ENCODE measurements at regions not wholly inside any gene's neighbourhood (a gene's known extent, or its start where the extent isn't known, plus 50 kb on each side); places are given as distances from the start of the nearest gene placed in this dataset.

DNA sequence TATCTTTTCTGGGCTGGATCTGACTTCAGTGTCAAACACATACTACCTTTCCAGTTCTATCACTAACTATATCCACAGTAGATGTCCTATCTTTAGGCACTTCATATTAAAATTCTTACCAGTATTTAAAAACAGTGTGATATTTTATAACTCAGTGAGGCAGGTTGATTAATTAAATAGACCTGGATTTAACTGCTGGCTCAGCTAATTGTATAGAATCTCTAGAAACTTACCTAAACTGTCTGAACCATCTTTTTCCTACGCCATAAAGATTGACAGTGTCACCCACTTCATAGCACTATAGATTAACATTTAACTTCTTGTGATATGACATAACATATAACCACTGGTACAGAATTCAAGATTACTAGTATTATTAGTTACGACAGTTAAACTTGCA is 935.3 kb downstream of the FAT4 start:
- Histone ChIP-seq H3K36me3 (ENCODE audit: insufficient read depth, low read depth, low read length) (no peaks in the 10 kb centered on the region), H3K9ac (ENCODE audit: low read depth, low read length) (no peak overlapping the region), H3K4me1 (ENCODE audit: insufficient read depth, low read length) (no peaks in the 10 kb centered on the region)

GRCh38 chr4:126251169-126251568 is 936.4 kb downstream of the FAT4 start:
- no peak overlapping the region for H3K27ac ChIP-seq (ENCODE audit: low read length)
- no peaks in the 10 kb centered on the region for H3K36me3 ChIP-seq (ENCODE audit: insufficient read depth, low read depth, low read length)
- no peaks in the 10 kb centered on the region; the same call in 1 of the 2 replicates for H3K9me3 ChIP-seq (ENCODE audit: insufficient read depth, low read depth, low read length)
- no peak overlapping the region for H3K4me3 ChIP-seq (ENCODE audit: low read length)
- H3K4me1 ChIP-seq (ENCODE audit: insufficient read depth, low read length), result no peaks in the 10 kb centered on the region
- H3K9ac ChIP-seq (ENCODE audit: low read depth, low read length), result no peak overlapping the region
- H3K27me3 ChIP-seq (ENCODE audit: insufficient read depth, low read length), result no peaks in the 10 kb centered on the region

More for the DNA sequence above, 935.3 kb downstream of the FAT4 start:
- Histone ChIP-seq H3K27me3 (ENCODE audit: insufficient read depth, low read length) (no peaks in the 10 kb centered on the region), H3K9me3 (ENCODE audit: insufficient read depth, low read depth, low read length) (no peaks in the 10 kb centered on the region), H3K27ac (ENCODE audit: low read length) (no peak overlapping the region), H3K4me3 (ENCODE audit: low read length) (no peak overlapping the region)

DNA sequence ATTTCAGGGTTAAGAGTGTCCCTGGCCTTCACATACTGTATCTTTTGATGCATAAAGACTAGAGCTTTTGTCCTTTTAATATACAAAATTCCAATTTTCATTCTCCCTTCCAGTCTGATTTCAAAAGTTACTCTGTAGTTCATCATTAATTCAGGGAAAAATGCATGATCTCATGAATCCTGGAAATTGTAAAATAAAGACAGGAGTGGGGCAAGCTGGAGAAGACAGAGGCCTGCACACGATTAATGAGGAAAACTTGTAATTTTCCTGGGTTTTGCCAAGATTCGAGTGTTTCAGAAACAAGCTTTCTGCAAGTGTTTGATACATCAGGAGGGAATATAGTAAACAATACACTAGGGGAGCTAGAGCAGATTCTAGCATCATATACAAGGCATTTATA is 947.9 kb downstream of the FAT4 start:
- H3K4me1 ChIP-seq (ENCODE audit: insufficient read depth, low read length), result no peaks in the 10 kb centered on the region
- H3K4me3 ChIP-seq (ENCODE audit: low read length), result no peak overlapping the region
- H3K27me3 ChIP-seq (ENCODE audit: insufficient read depth, low read length), result no peaks in the 10 kb centered on the region
- no peaks in the 10 kb centered on the region for H3K36me3 ChIP-seq (ENCODE audit: insufficient read depth, low read depth, low read length)
- H3K9me3 ChIP-seq (ENCODE audit: insufficient read depth, low read depth, low read length), result no peaks in the 10 kb centered on the region
- H3K27ac ChIP-seq (ENCODE audit: low read length), result no peak overlapping the region
- no peak overlapping the region for H3K9ac ChIP-seq (ENCODE audit: low read depth, low read length)

DNA sequence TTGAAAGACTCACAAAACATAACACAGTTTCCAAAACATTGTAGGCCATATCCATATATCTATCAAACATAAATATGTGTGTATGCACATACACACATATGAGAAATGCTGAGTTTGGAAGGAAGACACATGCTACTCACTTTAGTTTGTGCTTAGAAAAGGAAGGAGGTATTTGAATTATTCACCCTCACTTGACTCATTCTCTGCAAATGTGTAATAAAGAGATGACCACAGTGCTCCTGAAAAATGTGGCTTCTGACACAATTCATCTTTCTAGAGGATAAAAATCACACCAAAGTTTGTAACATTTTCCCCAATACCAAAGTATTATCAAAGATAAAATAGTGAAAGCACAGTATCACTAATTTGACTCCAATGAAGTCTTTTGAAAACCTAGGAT is 950.1 kb downstream of the FAT4 start:
- Histone ChIP-seq H3K27me3 (ENCODE audit: insufficient read depth, low read length) (no peaks in the 10 kb centered on the region), H3K9me3 (ENCODE audit: insufficient read depth, low read depth, low read length) (no peaks in the 10 kb centered on the region; the same call in 1 of the 2 replicates), H3K27ac (ENCODE audit: low read length) (no peak overlapping the region), H3K4me3 (ENCODE audit: low read length) (no peak overlapping the region), H3K9ac (ENCODE audit: low read depth, low read length) (no peak overlapping the region), H3K36me3 (ENCODE audit: insufficient read depth, low read depth, low read length) (no peaks in the 10 kb centered on the region), H3K4me1 (ENCODE audit: insufficient read depth, low read length) (no peaks in the 10 kb centered on the region)

- Histone ChIP-seq H3K4me1 (ENCODE audit: insufficient read depth, low read length) (no peaks in the 10 kb centered on the region), H3K4me3 (ENCODE audit: low read length) (no peak overlapping the region), H3K27ac (ENCODE audit: low read length) (no peak overlapping the region), H3K9ac (ENCODE audit: low read depth, low read length) (no peak overlapping the region), H3K36me3 (ENCODE audit: insufficient read depth, low read depth, low read length) (no peaks in the 10 kb centered on the region), H3K27me3 (ENCODE audit: insufficient read depth, low read length) (no peaks in the 10 kb centered on the region), H3K9me3 (ENCODE audit: insufficient read depth, low read depth, low read length) (no peaks in the 10 kb centered on the region; the same call in 1 of the 2 replicates)
Observed at GRCh38 chr4:126265888-126266287, 951.1 kb downstream of the FAT4 start.

- no peaks in the 10 kb centered on the region for H3K4me1 ChIP-seq (ENCODE audit: insufficient read depth, low read length)
- no peak overlapping the region for H3K9ac ChIP-seq (ENCODE audit: low read depth, low read length)
- H3K27me3 ChIP-seq (ENCODE audit: insufficient read depth, low read length), result no peaks in the 10 kb centered on the region
- no peak overlapping the region for H3K27ac ChIP-seq (ENCODE audit: low read length)
- no peak overlapping the region for H3K4me3 ChIP-seq (ENCODE audit: low read length)
- H3K36me3 ChIP-seq (ENCODE audit: insufficient read depth, low read depth, low read length), result no peaks in the 10 kb centered on the region
- no peaks in the 10 kb centered on the region; the same call in 1 of the 2 replicates for H3K9me3 ChIP-seq (ENCODE audit: insufficient read depth, low read depth, low read length)
Observed at GRCh38 chr4:126267689-126268088, 952.9 kb downstream of the FAT4 start.

DNA sequence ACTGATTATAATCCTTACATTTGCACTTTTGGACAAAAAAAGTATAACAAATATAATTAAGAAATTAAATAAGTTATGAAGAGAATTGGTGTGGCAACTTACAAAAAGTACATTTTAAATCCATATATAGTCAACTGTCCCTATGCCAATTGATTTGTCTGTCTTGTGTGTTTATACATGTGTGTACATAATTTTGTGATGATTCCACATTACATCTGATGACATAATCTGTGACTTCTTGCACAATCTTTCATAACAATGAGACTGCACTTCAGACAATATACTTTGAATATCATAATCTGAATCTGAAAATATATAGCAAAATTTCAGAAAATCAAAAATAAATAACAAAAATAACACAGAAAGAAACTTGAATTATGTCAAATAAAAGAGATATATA is 953.4 kb downstream of the FAT4 start:
- H3K27me3 ChIP-seq (ENCODE audit: insufficient read depth, low read length), result no peaks in the 10 kb centered on the region
- no peak overlapping the region for H3K27ac ChIP-seq (ENCODE audit: low read length)
- no peak overlapping the region for H3K4me3 ChIP-seq (ENCODE audit: low read length)
- H3K4me1 ChIP-seq (ENCODE audit: insufficient read depth, low read length), result no peaks in the 10 kb centered on the region
- H3K9me3 ChIP-seq (ENCODE audit: insufficient read depth, low read depth, low read length), result no peaks in the 10 kb centered on the region; the same call in 1 of the 2 replicates
- no peak overlapping the region for H3K9ac ChIP-seq (ENCODE audit: low read depth, low read length)
- no peaks in the 10 kb centered on the region for H3K36me3 ChIP-seq (ENCODE audit: insufficient read depth, low read depth, low read length)

DNA sequence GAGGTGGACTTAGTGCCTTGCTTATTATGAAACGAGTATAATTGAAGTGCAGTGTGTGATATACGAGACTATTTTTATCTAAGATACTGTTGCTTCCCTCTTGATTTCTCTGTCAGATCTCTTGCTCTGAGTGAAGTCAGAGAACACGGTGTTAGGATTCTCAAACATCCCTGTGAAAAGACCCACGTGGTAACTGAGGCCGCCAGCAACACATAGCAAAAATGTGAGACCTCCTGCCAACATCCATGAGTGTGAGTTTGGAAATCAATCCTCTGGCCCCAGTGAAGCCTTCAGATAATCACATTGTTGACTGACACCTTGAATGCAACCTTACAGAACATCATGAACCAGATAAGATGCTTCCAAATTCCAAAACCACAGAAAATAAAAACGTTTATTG is 954.4 kb downstream of the FAT4 start:
- Histone ChIP-seq H3K36me3 (ENCODE audit: insufficient read depth, low read depth, low read length) (no peaks in the 10 kb centered on the region), H3K9me3 (ENCODE audit: insufficient read depth, low read depth, low read length) (no peaks in the 10 kb centered on the region; the same call in 1 of the 2 replicates), H3K27me3 (ENCODE audit: insufficient read depth, low read length) (no peaks in the 10 kb centered on the region), H3K4me1 (ENCODE audit: insufficient read depth, low read length) (no peaks in the 10 kb centered on the region), H3K9ac (ENCODE audit: low read depth, low read length) (no peak overlapping the region), H3K27ac (ENCODE audit: low read length) (no peak overlapping the region), H3K4me3 (ENCODE audit: low read length) (no peak overlapping the region)

DNA sequence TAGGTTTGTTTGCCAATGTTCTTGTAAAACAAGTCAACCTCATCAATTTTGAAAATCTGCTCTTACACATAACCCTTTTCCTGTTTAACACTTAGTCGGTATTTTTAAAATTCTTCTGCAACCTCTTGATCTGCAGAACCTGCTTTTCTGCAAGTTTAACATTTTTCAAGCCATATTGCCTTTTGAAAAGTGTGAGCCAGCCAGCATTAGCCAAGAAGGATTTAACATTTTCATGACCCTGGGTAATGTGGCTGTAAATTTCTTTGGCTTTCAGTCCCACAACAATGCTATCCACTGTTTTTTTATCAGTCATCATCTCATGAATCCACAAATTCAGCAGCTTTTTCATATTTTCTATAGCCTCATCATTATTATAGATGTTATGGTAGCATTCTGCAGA is 956.5 kb downstream of the FAT4 start:
- H3K36me3 ChIP-seq (ENCODE audit: insufficient read depth, low read depth, low read length), result no peaks in the 10 kb centered on the region
- no peaks in the 10 kb centered on the region for H3K4me1 ChIP-seq (ENCODE audit: insufficient read depth, low read length)
- H3K9ac ChIP-seq (ENCODE audit: low read depth, low read length), result no peak overlapping the region
- H3K27ac ChIP-seq (ENCODE audit: low read length), result no peak overlapping the region
- no peak overlapping the region for H3K4me3 ChIP-seq (ENCODE audit: low read length)
- H3K9me3 ChIP-seq (ENCODE audit: insufficient read depth, low read depth, low read length), result no peaks in the 10 kb centered on the region; the same call in 1 of the 2 replicates
- no peaks in the 10 kb centered on the region for H3K27me3 ChIP-seq (ENCODE audit: insufficient read depth, low read length)

GRCh38 chr4:126273746-126274145 is 959.0 kb downstream of the FAT4 start:
- H3K27ac ChIP-seq (ENCODE audit: low read length), result no peak overlapping the region
- no peaks in the 10 kb centered on the region for H3K36me3 ChIP-seq (ENCODE audit: insufficient read depth, low read depth, low read length)
- no peaks in the 10 kb centered on the region for H3K27me3 ChIP-seq (ENCODE audit: insufficient read depth, low read length)
- H3K4me3 ChIP-seq (ENCODE audit: low read length), result no peak overlapping the region
- H3K9ac ChIP-seq (ENCODE audit: low read depth, low read length), result no peak overlapping the region
- no peaks in the 10 kb centered on the region for H3K4me1 ChIP-seq (ENCODE audit: insufficient read depth, low read length)
- no peaks in the 10 kb centered on the region; the same call in 1 of the 2 replicates for H3K9me3 ChIP-seq (ENCODE audit: insufficient read depth, low read depth, low read length)

DNA sequence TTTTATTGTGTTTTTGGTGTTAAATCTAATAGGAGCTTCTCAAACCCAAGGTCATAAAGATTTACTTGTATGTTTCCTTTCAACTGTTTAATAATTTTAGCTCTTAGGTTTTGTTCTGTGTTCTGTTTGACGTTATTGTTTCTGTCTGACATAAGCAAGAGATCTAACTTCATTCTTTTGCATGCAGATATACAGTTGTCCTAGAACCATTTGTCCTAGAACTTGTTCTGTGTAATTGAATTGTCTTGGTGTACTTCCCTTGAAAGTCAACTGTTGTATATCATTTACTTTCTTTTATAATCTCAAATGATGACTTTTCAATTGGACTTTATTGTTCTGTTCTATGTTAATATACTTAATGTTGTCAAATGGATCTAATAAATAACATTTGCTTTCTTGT is 977.1 kb downstream of the FAT4 start:
- no peak overlapping the region for H3K27ac ChIP-seq (ENCODE audit: low read length)
- no peaks in the 10 kb centered on the region for H3K36me3 ChIP-seq (ENCODE audit: insufficient read depth, low read depth, low read length)

GRCh38 chr4:126298271-126298670 is 983.5 kb downstream of the FAT4 start:
- Histone ChIP-seq H3K27ac (ENCODE audit: low read length) (no peak overlapping the region), H3K27me3 (ENCODE audit: insufficient read depth, low read length) (no peaks in the 10 kb centered on the region), H3K4me3 (ENCODE audit: low read length) (no peak overlapping the region), H3K9me3 (ENCODE audit: insufficient read depth, low read depth, low read length) (peaks cover 23% of the 10 kb centered on the region), H3K9ac (ENCODE audit: low read depth, low read length) (no peak overlapping the region), H3K4me1 (ENCODE audit: insufficient read depth, low read length) (0 out of 2 replicates have a peak, but pooled peaks cover 5% of the 10 kb centered on the region), H3K36me3 (ENCODE audit: insufficient read depth, low read depth, low read length) (no peaks in the 10 kb centered on the region)

More for the DNA sequence above, 977.1 kb downstream of the FAT4 start:
- Histone ChIP-seq H3K4me3 (ENCODE audit: low read length) (no peak overlapping the region), H3K4me1 (ENCODE audit: insufficient read depth, low read length) (0 out of 2 replicates have a peak, but pooled peaks cover 2% of the 10 kb centered on the region), H3K27me3 (ENCODE audit: insufficient read depth, low read length) (no peaks in the 10 kb centered on the region), H3K9ac (ENCODE audit: low read depth, low read length) (no peak overlapping the region), H3K9me3 (ENCODE audit: insufficient read depth, low read depth, low read length) (no peaks in the 10 kb centered on the region)

Measured in iPS-20b (cell line).